22Rv1 (cell line): ENCODE measurements at regions not wholly inside any gene's neighbourhood (a gene's known extent, or its start where the extent isn't known, plus 50 kb on each side); places are given as distances from the start of the nearest gene placed in this dataset.

Source experiments
- H3K27ac ChIP-seq: fragments of 450-650 bp; 2 replicates; pipeline ENCODE4 v1.5.1; 2017
- CTCF ChIP-seq: fragments of 450-650 bp; IDR thresholded peaks from 2 replicates; pipeline ENCODE4 v1.5.1; 2017; ENCODE audit warnings: mild to moderate bottlenecking
- ZFX ChIP-seq: fragments of 450-650 bp; IDR thresholded peaks from 2 replicates; pipeline ENCODE4 v1.6.1; 2017; ENCODE audit warnings: antibody characterized with exemption, borderline replicate concordance

- no peak for TF ChIP-seq ZFX
- no peak for TF ChIP-seq CTCF
- no peak overlapping the region for H3K27ac ChIP-seq
These were observed 480.8 kb downstream of the BCL11A start for GRCh38 chr2:60072609-60073008.

DNA sequence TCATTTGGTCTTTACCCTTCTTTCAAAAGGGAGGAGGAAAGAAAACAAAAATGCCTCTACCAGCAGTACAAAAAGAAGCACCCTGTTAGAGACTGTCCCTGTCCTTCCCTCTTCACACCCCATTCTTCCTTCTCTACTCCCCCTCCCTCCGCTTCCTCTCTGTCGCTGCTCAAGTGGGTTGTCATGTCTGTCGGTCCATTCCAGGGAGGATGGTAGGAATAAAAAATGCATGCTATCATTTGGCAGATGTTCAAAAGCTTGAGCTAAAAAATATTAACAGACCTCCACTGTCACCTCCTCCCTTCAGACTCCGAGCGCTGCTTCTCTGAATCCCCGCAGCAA is 482.0 kb downstream of the BCL11A start:
- no peak overlapping the region for H3K27ac ChIP-seq
- no peak for TF ChIP-seq CTCF

GRCh38 chr2:60070736-60071489 is 482.5 kb downstream of the BCL11A start:
- no peak overlapping the region for H3K27ac ChIP-seq
- TF ChIP-seq CTCF: no peak
- TF ChIP-seq ZFX: no peak

DNA sequence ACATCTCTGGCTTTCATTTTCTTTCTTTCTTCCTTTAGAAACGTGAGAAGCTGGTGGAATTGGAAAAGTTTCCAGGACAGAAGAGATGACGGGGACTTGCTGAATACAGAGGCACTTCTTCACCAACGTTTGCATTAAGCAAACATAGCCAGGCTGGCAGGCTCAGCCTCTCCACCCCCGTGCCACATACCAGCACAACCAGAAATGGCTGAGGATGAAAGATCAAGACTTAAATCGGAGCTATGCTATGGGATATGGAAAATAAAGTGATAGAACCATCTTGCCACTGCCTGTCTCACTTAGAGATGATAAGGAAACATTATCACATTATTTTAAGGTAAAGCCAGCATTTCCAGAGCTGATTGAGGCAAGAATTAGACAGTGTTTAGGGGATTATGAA is 483.3 kb downstream of the BCL11A start:
- H3K27ac ChIP-seq: no peak overlapping the region
- TF ChIP-seq CTCF (no peak), ZFX (no peak)

DNA sequence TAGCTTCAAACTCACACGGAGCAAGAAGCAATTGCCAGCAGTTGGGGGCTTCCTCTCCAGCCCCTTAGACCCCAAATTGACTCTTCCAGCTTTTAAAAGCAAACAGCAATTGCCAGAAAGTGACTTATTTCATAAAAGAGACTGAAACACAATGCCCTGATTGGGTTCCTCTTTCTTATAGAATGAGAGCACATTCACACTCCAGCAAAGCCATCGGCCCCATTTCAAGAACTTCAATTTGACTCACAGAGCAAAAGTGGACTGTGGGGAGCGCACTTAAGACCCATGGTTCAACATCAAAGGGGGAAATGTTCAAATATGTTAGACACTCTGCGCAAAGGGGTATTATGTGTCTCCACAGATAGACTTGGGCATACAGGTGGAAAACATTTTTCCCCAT is 484.7 kb downstream of the BCL11A start:
- no peak overlapping the region for H3K27ac ChIP-seq
- TF ChIP-seq ZFX (no peak), CTCF (no peak)

DNA sequence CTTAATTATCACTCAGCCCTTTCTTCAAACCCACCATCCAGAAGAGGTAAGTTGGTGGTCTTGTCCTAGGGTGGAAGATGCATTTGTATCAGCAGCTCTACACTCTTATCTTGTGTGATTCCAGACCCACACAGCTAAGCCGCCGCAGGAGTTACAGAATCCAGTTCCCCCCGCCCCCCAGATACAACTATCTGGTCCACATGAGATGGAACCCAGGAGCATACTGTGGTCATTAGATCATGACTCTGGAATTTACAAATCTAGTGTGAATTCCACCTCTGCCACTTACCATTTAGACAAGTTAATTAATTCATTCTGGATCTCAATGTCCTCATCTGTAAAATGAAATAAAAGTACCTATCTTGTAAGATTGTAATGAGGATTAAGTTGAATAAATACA is 486.4 kb downstream of the BCL11A start:
- no peak for TF ChIP-seq ZFX
- no peak for TF ChIP-seq CTCF
- no peak overlapping the region for H3K27ac ChIP-seq

- TF ChIP-seq CTCF (no peak), ZFX (no peak)
- H3K27ac ChIP-seq: no peak overlapping the region
These were observed 487.2 kb downstream of the BCL11A start for GRCh38 chr2:60066096-60066839.
